Daoy (cell line): ENCODE measurements at regions not wholly inside any gene's neighbourhood (a gene's known extent, or its start where the extent isn't known, plus 50 kb on each side); places are given as distances from the start of the nearest gene placed in this dataset.

Experiments
- DNase-seq: peaks from one replicate; pipeline ENCODE4 v3.0.0-alpha.2; 2015; ENCODE audit warnings: low read depth

DNA sequence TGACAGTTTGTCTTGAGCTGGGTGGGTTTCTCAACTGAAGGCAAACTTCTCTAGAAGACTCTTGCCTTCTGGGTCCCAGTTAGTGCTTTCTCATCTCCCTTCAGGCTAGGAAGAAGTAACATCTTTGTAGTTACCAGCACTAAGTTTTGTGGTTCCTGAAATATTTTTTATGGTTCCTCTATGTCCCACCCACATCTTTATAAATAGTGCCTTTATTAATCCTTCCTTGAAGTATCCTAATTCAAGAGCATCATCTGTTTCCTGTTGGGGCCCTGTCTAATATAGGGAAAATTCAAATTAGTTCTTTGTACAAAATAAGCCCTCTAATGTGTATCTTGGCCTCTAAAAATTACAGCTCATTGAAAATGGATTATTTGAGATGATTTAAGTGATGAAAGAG lies 147.4 kb upstream of the MAOA start:
- no peak for DNase-seq

GRCh38 chrX:43510209-43510608 lies 145.9 kb upstream of the MAOA start:
- no peak for DNase-seq

DNA sequence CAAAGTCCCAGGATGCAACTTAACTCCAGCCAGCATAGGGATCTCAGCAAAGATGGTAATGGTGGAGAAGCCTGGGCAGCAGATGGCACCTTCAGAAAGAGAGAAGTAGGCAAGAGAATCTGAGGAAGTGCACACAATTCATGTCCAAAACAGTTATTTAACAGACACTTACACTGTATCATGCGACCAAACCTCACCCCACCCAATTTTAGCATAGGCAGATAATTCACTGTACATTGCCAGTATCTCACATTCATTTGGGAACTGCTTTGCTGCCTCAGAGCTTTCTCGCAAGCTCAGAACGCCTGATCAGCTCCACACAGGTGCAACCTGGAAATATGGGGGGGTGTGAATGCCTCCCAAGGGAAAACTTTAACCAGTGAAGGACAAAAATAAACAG lies 143.0 kb upstream of the MAOA start:
- no peak for DNase-seq

DNA sequence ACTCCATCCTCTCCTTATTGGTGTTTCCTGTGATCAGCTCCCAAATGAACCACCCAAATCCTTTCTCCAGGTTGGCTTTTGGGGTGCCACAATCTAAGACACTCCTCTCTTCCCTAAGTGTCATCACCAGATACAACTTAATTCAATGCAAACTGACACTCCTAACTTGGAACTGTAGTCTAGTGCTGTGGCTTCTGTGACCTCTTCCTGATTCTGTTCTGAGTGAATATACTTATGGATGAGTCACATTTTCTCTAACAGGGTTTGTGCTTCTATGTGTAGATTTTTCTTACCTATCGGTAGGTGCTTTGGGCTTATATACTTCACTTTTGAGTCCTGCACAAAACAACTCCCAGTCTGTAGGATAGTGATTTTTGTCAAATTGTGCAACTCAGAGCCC lies 141.3 kb upstream of the MAOA start:
- no peak for DNase-seq

GRCh38 chrX:43522582-43522981 lies 133.5 kb upstream of the MAOA start:
- DNase-seq = no peak

GRCh38 chrX:43525901-43526610 lies 130.0 kb upstream of the MAOA start:
- no peak for DNase-seq

DNA sequence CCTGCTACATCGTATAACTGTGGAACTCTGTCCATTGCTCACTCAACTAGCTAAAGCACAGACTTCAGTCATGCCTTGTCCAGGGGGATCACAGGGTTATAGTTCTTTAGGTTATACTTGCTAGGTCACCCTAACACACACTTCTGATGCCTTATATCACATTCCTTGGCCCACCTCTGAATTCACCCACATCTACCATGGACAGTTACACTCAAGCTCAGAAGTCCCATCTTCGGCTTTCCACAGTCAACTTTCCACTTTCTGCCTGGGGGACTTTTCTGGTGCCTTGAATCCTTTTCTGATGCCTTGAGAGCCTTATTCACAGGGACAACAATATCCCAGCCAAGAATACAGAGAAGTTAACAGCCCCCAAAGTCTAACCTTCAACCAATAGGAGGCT lies 129.2 kb upstream of the MAOA start:
- no peak for DNase-seq

GRCh38 chrX:43527801-43528200 lies 128.3 kb upstream of the MAOA start:
- DNase-seq = no peak

- DNase-seq = no peak
Observed at GRCh38 chrX:43530837-43531236, 125.3 kb upstream of the MAOA start.

GRCh38 chrX:43540318-43540717 lies 115.8 kb upstream of the MAOA start:
- DNase-seq = no peak

GRCh38 chrX:43551590-43551989 lies 104.5 kb upstream of the MAOA start:
- DNase-seq = peak; percentile 31

DNA sequence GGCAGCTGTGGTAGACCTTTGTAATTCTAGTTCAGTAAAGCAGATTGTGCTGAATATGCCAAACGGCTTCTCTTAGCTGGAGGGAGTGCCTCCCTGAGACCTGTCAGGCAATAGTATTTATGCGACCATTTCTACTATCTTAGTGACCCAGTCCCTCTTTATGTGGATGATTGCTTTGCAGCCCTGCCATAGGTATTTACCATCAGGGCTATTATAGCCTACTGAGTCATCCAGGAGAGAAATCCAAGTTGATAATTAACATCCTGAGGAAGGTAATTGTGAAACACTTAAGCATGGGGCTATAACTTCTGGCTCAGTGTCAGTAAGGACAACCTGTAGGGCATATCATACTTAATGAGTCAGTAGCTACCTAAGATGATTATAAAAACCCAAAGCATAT lies 103.9 kb upstream of the MAOA start:
- no peak for DNase-seq

- no peak for DNase-seq
Observed at GRCh38 chrX:43552703-43553102, 103.4 kb upstream of the MAOA start.

DNA sequence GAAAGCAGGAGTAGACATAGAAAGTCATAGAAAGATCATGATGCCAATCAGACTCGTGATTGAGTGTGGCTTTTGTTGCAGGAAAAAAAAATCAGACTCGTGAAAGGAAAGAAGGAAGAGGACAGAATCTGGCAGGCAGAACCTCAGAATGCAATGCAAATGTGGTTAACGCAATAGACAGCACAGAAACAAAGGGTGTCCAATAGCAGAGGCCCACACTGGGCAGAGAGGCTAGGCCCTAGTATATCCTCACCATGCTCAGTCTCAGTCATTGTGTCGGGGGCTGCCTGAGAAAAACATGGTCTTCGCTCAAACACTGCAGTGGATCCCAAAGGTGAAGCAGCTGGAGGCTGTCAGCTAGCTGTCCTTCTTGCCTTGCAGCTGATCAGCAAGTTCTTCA lies 102.8 kb upstream of the MAOA start:
- no peak for DNase-seq

- no peak for DNase-seq
Observed at GRCh38 chrX:43556207-43556606, 99.9 kb upstream of the MAOA start.

DNA sequence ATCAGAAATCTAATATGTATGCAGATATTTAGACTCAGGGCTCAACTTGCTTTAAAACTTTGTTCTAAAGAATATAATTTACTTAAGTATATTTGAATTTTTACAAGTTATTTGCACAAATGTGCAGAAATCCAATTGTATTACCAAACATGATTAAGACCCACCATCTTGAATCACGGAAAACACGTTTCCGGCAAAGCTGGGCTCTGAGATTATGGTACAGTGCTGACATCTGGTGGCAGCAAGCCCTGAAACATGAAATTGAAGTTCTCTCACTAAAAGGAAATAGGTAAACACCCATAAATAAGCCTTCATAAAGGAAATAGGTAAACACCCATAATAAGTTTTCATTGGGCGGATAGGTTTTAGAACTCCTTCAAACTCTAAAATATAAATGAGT lies 98.3 kb upstream of the MAOA start:
- DNase-seq = peak; percentile 44

DNA sequence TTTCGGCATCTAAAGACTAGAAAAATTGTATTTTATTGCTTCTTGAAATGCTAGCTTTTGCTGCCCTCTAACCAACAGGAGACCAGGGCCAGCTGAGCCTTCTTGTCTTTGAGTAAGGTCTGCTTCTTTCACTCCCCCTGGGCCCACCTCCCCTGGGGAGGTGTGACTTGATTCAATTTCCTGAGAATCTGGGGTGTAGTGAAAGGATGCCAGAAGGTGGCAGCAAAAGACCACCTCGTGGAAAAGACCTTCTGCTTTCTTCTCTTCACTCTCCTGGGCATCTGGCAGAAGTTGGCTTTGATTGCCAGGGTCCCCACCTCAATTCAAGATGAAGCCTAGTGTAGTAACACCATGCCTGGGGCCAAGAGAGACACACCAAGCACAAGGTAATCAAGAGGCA lies 96.5 kb upstream of the MAOA start:
- DNase-seq = peak; percentile 15

DNA sequence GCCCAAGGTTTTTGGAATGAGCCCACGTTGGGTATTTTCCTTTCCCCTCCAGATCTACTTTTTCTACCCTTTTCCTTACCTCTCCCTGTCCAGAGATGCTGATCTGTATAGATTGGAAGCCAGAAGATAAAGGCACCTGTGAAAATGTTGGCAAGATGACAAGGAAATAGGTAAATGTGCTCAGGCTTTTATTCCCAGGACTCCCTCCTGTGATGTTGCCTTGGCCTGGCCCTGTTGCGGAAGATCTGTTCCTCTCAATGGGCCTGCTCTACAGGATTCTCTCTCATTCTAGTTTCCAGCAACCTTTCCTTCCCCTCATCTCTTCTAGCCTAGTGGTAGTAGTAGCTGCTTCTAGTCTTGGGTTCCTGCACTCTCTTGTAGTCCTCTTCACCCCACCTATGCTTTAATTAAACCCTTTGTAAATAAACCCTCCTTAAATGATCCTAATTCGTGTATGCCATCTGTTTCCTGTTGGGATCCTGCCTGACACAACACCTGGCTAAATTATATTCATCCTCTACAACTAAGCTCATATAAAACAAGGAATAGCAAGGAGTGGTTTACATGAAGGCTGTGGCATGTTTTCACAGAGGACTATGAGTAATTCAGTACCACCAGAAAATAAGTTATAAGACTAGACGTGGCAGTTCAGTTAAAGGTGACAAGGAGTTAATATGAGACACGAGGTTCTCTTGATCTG lies 95.7 kb upstream of the MAOA start:
- no peak for DNase-seq

DNA sequence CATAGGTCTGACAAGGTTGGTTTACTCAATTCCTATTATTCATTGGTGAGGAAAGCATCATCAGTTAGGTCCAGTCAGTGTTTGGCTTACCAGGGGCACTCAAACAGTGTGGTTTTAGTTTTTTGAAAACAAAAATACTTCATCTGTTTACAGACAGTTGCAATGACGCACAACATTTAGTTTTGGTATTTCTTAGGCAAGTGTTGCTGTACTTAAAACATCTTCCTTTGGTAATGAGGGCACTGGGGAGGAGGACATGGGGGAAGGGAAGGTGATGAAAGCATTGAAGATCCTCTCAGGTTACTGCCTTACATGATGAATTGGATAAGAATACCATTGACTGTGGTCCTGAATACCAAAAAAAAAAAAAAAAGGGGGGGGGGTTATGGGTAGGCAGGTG lies 93.7 kb upstream of the MAOA start:
- no peak for DNase-seq

- no peak for DNase-seq
Observed at GRCh38 chrX:43564953-43565352, 91.1 kb upstream of the MAOA start.

DNA sequence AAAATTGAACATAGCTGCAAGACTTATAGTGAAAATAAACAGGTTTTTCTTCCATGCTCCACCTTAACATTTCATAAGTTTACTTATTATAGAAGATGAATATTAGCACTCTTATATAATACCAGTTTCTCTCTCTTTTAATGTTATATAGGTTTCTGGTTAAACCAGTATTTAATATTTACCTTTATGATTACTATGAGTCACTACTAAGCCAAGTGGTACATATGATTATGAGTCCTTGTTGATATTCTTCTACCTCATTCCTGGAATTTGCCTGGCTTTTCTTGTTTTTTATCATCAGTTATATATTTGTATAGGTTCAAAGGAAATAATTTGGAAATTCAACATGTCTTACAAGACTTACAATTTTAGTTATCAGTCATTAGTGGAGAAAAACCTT lies 89.9 kb upstream of the MAOA start:
- DNase-seq = no peak

DNA sequence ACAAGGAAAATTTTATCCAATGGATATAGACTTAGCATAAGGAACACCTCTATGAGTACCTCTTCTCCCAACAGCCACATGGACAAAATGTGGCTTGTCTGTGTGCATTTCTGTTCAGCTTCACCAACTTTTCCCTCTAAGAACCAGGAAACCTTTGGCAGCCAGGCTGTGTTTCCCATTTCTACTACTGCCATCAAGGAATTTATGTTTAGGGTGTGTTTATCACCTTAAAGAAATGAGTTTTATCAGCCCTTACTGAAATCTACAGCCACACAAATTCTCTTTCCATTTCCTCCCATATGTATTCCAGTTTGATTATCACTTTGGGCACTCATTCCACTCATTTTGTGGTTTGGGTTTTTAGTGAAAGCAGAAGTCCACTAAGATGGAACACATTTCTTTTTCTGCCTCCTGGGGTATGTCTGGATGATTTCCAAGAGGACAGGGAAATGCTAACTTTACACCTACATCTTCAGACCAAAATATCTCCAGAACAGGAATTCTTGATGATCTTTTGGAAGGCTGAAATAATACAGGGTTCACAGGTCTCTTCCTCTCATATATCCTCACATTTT lies 82.6 kb upstream of the MAOA start:
- no peak for DNase-seq

DNA sequence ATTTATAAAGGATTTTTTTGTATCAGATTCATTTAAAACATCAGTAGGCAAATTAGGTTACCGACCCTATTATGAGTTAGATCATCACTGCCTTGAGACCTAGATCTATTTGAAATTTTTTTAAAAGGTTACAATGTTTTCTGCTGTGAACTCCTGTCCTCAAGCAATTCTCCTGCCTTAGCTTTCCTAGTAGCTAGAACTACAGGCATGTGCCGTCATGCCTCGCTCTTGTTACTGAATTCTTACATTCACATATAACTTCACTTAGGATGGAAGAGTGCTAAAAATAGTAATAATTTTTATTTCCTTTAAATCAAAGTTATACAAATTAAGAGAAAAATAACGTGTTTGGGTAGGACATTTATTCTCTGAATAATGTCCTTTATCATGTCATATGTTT lies 75.5 kb upstream of the MAOA start:
- no peak for DNase-seq

DNA sequence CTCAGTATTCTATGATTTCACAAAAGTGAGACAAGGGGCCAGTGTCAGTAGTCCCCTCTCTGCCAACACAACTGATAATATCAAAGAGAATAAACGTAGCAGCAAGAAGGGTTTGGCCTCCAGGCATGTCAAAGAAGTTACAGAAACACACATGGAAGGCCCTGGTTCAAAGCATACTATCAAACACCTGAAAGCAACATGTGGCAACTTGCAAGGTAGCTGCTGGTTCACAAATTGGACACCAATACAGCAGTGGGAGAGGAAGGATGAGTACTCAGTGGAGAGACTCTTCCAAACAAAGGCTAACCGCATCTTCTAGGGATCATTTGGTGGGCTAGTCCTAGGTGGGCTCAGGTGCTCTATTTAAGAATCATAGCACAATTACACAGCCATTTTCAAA lies 74.9 kb upstream of the MAOA start:
- DNase-seq = no peak
